HG03060 (cell line): ENCODE measurements at regions not wholly inside any gene's neighbourhood (a gene's known extent, or its start where the extent isn't known, plus 50 kb on each side); places are given as distances from the start of the nearest gene placed in this dataset.
"Not testable (repeated sequence)": the region's sequence is repeated elsewhere in the genome, so short reads cannot be mapped to it uniquely, and the experiment has no call there.

Experiments
- ATAC-seq: cut with Tn5 transposase; IDR thresholded peaks from one replicate; pipeline ENCODE4 v1.9.1; 2021; ENCODE audit warnings: low read depth, moderate number of reproducible peaks; ENCODE audit not compliant: unreplicated experiment

GRCh38 chr7:112668561-112668960 lies 121.6 kb downstream of the TMEM168 start:
- ATAC-seq: no peak

GRCh38 chr7:112669306-112669705 lies 120.9 kb downstream of the TMEM168 start:
- no peak for ATAC-seq

GRCh38 chr7:112670193-112670592 lies 120.0 kb downstream of the TMEM168 start:
- ATAC-seq: no peak

- ATAC-seq: no peak
Observed at GRCh38 chr7:112678626-112679025, 111.6 kb downstream of the TMEM168 start.

GRCh38 chr7:112689466-112690177 lies 100.6 kb downstream of the TMEM168 start:
- not testable (repeated sequence) for ATAC-seq

- ATAC-seq: no peak
Observed at GRCh38 chr7:112692333-112692732, 97.9 kb downstream of the TMEM168 start.

GRCh38 chr7:112697211-112697610 lies 93.0 kb downstream of the TMEM168 start:
- ATAC-seq: not testable (repeated sequence)

GRCh38 chr7:112699725-112700513 lies 90.3 kb downstream of the TMEM168 start:
- ATAC-seq: no peak

GRCh38 chr7:112701456-112701855 lies 88.7 kb downstream of the TMEM168 start:
- ATAC-seq: no peak

- no peak for ATAC-seq
Observed at GRCh38 chr7:112707655-112708054, 82.5 kb downstream of the TMEM168 start.

GRCh38 chr7:112708236-112708635 lies 82.0 kb downstream of the TMEM168 start:
- no peak for ATAC-seq
